Gastroesophageal sphincter (tissue), 3 donors: ENCODE measurements at regions not wholly inside any gene's neighbourhood (a gene's known extent, or its start where the extent isn't known, plus 50 kb on each side); places are given as distances from the start of the nearest gene placed in this dataset.

Source experiments
- EP300 ChIP-seq: sonication (generic); formaldehyde crosslinking; IDR thresholded peaks from one replicate; pipeline ENCODE4 v1.6.1; 2017; ENCODE audit warnings: antibody characterized with exemption, mild to moderate bottlenecking
- POLR2A ChIP-seq, 2 donors: fragments of 450-650 bp; IDR thresholded peaks; one replicate each; pipeline ENCODE4 v1.6.1; 2017; ENCODE audit warnings: antibody characterized with exemption in 2 of 2, mild to moderate bottlenecking in 2 of 2, moderate library complexity in 1 of 2
- TF ChIP-seq, protein P1 (sequence below), 4 experiments: fragments of 200-600 bp in 2 of 4; fragments of 450-650 bp in 2 of 4; sonication (generic) in 1 of 4; IDR thresholded peaks; one replicate each; pipeline ENCODE4 v1.5.1; 2017 to 2019; ENCODE audit warnings: antibody characterized with exemption in 4 of 4, mild to moderate bottlenecking in 2 of 4, moderate library complexity in 2 of 4

DNA sequence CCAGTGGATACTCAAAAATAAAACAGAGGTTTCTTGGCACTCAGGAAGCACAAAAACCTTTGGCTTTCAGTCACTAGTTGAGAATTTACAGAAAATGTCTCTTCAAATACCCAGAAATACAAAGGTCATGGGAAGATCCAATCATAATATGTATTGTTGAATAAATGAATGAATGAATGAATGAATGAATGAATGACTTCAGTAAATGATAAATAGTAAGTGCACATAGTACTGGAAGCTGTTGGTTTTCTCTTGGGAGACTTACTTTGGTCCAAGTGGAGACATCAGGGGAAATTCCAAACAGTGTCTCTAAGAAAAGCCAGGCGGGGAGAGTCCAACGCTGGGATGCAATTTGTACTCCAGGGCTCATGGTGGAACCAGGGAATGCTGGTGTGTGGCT is 261.3 kb upstream of the KLHL29 start:
- TF ChIP-seq, protein P1, sequence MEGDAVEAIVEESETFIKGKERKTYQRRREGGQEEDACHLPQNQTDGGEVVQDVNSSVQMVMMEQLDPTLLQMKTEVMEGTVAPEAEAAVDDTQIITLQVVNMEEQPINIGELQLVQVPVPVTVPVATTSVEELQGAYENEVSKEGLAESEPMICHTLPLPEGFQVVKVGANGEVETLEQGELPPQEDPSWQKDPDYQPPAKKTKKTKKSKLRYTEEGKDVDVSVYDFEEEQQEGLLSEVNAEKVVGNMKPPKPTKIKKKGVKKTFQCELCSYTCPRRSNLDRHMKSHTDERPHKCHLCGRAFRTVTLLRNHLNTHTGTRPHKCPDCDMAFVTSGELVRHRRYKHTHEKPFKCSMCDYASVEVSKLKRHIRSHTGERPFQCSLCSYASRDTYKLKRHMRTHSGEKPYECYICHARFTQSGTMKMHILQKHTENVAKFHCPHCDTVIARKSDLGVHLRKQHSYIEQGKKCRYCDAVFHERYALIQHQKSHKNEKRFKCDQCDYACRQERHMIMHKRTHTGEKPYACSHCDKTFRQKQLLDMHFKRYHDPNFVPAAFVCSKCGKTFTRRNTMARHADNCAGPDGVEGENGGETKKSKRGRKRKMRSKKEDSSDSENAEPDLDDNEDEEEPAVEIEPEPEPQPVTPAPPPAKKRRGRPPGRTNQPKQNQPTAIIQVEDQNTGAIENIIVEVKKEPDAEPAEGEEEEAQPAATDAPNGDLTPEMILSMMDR (IDR thresholded peaks at IDR 0.05) = no peak
- TF ChIP-seq POLR2A (IDR thresholded peaks at IDR 0.05) = no peak
- no peak for TF ChIP-seq EP300
